SK-N-SH treated with all-trans-retinoic acid at 6 μM for 48 hours (cell line): ENCODE measurements at regions not wholly inside any gene's neighbourhood (a gene's known extent, or its start where the extent isn't known, plus 50 kb on each side); places are given as distances from the start of the nearest gene placed in this dataset.

Source experiments
- ATAC-seq: fragments of 200-7000 bp; cut with Tn5 transposase; 3 replicates; pipeline ENCODE4 v1.9.1; 2020; ENCODE audit warnings: mild to moderate bottlenecking, moderate library complexity
- ARNTL ChIP-seq: fragments of 450-650 bp; formaldehyde crosslinking; IDR thresholded peaks from 2 replicates; pipeline ENCODE4 v1.5.0; 2020; ENCODE audit warnings: low read depth, mild to moderate bottlenecking, moderate library complexity, borderline replicate concordance
- BACH2 ChIP-seq: fragments of 250-450 bp; sonication (Bioruptor Pico); IDR thresholded peaks from 2 replicates; pipeline ENCODE4 v1.9.0; 2021; ENCODE audit warnings: mild to moderate bottlenecking, borderline replicate concordance
- ISL1 ChIP-seq: fragments of 250-450 bp; sonication (Bioruptor Pico); IDR thresholded peaks from 2 replicates; pipeline ENCODE4 v2.1.2; 2022; ENCODE audit warnings: mild to moderate bottlenecking, moderate library complexity
- OSR1 ChIP-seq: fragments of 250-450 bp; sonication (Bioruptor Pico); IDR thresholded peaks from 2 replicates; pipeline ENCODE4 v1.8.0; 2022; ENCODE audit warnings: moderate library complexity, mild to moderate bottlenecking, inconsistent platforms
- PPARA ChIP-seq: fragments of 250-450 bp; sonication (Bioruptor Pico); IDR thresholded peaks from 2 replicates; pipeline ENCODE4 v1.5.0; 2020; ENCODE audit warnings: mild to moderate bottlenecking, borderline replicate concordance
- SNAI2 ChIP-seq: fragments of 250-450 bp; sonication (Bioruptor Pico); IDR thresholded peaks from 2 replicates; pipeline ENCODE4 v1.5.0; 2020; ENCODE audit warnings: mild to moderate bottlenecking, moderate library complexity
- TCF4 ChIP-seq: fragments of 250-450 bp; sonication (Bioruptor Pico); IDR thresholded peaks from 2 replicates; pipeline ENCODE4 v1.8.0; 2021; ENCODE audit warnings: mild to moderate bottlenecking, moderate library complexity, borderline replicate concordance
- TOX ChIP-seq: fragments of 250-450 bp; sonication (Bioruptor Pico); IDR thresholded peaks from 2 replicates; pipeline ENCODE4 v1.8.0; 2021; ENCODE audit warnings: mild to moderate bottlenecking, moderate library complexity, borderline replicate concordance
- ZC3H10 ChIP-seq: fragments of 250-450 bp; sonication (Bioruptor Pico); IDR thresholded peaks from 2 replicates; pipeline ENCODE4 v1.5.1; 2021; ENCODE audit warnings: mild to moderate bottlenecking, moderate library complexity
- ZFP3 ChIP-seq: fragments of 250-450 bp; sonication (Bioruptor Pico); IDR thresholded peaks from 2 replicates; pipeline ENCODE4 v1.5.0; 2020; ENCODE audit warnings: mild to moderate bottlenecking, moderate library complexity
- ZFP30 ChIP-seq: fragments of 450-650 bp; formaldehyde crosslinking; IDR thresholded peaks from 2 replicates; pipeline ENCODE4 v1.5.0; 2022; ENCODE audit warnings: mild to moderate bottlenecking, moderate library complexity
- ZNF70 ChIP-seq: fragments of 450-650 bp; formaldehyde crosslinking; IDR thresholded peaks from 2 replicates; pipeline ENCODE4 v1.5.0; 2020; ENCODE audit warnings: mild to moderate bottlenecking, moderate library complexity
- ZNF8 ChIP-seq: fragments of 450-650 bp; formaldehyde crosslinking; IDR thresholded peaks from 2 replicates; pipeline ENCODE4 v1.5.0; 2020; ENCODE audit warnings: mild to moderate bottlenecking, moderate library complexity
- TF ChIP-seq, protein P1 (sequence below): fragments of 250-450 bp; sonication (Bioruptor Pico); IDR thresholded peaks from 2 replicates; pipeline ENCODE4 v1.5.1; 2021; ENCODE audit warnings: mild to moderate bottlenecking, moderate library complexity
- TF ChIP-seq, protein P2 (sequence below): fragments of 250-450 bp; sonication (Bioruptor Pico); IDR thresholded peaks from 2 replicates; pipeline ENCODE4 v1.8.0; 2021; ENCODE audit warnings: low read depth, mild to moderate bottlenecking, moderate library complexity, borderline replicate concordance
- TF ChIP-seq, protein P3 (sequence below): fragments of 250-450 bp; sonication (Bioruptor Pico); IDR thresholded peaks from 2 replicates; pipeline ENCODE4 v1.8.0; 2020; ENCODE audit warnings: mild to moderate bottlenecking, moderate library complexity, borderline replicate concordance
- TF ChIP-seq, protein P4 (sequence below): fragments of 250-450 bp; sonication (Bioruptor Pico); IDR thresholded peaks from 2 replicates; pipeline ENCODE4 v1.5.0; 2020; ENCODE audit warnings: mild to moderate bottlenecking, moderate library complexity

DNA sequence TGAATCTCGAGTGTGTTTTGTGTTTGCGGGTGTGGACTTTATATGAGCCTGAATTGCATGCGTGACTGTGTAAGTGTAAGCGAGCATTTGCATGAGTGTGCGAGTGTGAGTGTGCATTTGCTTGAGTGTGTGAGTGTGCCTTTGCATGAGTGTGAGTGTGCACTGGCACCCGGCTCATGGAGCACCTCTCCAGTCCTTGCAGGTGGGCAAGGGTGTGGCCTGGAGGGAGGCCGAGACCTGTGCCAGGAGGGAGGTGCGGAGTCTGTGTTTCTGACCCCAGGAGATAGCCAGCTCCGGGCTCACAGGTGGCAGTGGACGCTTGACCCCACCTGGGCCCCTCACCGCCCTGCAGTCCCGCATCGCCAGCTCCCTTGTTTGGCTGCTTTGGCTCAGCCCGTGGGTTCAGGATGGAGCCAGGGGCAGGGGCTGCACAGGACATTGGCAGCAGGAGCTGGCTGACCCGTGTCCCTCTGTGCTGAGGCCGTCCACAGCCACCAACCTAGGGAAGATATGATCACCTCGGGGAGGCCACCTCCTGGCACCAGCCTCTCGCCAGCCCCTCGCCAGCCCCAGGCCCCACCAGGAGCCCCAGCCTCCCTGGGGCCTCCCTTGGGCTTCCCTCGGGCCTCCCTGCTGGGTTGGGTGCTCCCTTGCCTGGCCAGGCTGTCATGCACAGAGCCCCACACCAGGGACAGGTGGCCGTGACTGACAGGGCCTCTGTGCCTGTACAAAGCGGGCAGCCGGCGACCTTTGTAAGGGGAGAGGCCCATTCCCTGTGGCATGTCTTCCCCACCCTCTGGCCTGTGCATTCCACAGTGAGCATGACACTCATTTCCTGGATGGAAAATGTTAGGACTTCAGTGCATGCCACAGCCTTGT is 81.6 kb downstream of the PTGR3 start:
- TF ChIP-seq ZFP3 (CRISPR knock-in tag), result no peak
- TF ChIP-seq, protein P1, sequence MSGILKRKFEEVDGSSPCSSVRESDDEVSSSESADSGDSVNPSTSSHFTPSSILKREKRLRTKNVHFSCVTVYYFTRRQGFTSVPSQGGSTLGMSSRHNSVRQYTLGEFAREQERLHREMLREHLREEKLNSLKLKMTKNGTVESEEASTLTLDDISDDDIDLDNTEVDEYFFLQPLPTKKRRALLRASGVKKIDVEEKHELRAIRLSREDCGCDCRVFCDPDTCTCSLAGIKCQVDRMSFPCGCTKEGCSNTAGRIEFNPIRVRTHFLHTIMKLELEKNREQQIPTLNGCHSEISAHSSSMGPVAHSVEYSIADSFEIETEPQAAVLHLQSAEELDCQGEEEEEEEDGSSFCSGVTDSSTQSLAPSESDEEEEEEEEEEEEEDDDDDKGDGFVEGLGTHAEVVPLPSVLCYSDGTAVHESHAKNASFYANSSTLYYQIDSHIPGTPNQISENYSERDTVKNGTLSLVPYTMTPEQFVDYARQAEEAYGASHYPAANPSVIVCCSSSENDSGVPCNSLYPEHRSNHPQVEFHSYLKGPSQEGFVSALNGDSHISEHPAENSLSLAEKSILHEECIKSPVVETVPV (CRISPR knock-in tag), result no peak
- no peak for TF ChIP-seq ISL1 (CRISPR knock-in tag)
- no peak for TF ChIP-seq SNAI2 (CRISPR knock-in tag)
- ATAC-seq, result no peak

DNA sequence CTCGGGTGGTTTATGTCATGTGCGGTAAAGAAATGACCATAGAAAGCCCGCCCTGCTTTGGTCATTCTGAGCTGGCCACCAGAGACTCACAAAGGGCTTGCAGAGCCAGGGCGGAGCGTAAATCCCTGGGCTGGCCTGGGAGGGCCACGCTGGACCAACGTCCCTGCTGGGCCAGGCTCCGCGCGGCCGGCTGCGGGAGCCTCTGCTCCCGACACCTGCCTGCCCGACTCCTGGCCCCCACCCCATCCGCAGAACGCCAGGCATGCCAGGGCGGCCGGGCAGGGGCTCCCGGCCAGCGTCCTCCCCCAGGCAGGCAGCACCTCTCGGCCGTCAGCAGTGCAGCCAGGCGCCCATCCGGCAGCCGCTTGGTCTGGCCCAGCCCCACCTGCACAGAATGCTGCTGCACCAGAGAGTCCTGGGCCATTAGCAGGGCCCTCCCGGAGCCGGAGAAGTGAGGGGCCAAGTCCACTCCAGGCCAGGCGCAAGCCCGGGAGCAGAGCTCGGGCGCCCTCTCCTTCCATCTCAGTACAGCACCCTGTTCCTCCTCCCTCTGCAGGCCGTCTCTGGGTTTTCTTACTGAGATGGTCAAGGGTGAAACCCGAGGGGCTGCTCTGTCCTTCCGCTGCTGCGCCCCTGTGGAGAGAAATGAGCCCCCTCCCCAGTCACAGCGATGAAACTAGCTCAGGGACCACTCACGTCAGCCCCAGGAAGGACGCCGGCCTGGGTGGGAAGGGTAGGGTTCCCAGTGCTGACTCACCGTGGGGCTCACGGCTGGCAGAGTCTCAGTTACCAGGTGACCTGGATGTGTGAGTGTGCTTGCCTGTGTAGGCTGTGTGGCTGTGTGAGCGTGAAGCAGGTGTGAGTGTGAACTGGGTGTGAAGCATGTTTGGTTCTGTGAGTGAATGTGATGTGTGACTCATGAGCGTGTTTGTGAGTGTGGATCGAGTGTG is 83.3 kb downstream of the PTGR3 start:
- ATAC-seq, result peak; percentile 89

DNA sequence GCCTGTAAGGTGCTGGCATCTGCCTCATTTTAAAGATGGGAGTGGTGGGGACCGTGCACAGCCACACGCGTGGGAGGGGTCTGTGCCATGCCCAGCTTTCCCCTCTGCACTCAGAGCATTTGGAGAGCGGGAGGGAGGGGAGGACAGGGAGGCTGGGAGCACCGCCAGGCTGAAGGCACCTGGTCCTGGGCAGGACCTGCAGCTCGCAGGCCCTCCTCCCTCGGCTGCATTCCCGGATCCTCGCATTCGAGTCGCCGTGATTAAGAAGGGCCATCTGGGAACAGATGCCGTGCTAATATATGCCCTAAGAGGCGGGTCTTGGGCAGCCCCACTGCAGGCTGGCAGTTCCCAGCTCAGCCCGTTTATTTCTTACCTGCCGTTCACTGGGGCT is 84.0 kb downstream of the PTGR3 start:
- no peak for TF ChIP-seq ZNF70 (CRISPR knock-in tag)
- TF ChIP-seq ZFP3 (CRISPR knock-in tag), result no peak
- TF ChIP-seq TCF4, result peak; percentile 39; the same call in 1 of the 2 replicates
- TF ChIP-seq, protein P2, sequence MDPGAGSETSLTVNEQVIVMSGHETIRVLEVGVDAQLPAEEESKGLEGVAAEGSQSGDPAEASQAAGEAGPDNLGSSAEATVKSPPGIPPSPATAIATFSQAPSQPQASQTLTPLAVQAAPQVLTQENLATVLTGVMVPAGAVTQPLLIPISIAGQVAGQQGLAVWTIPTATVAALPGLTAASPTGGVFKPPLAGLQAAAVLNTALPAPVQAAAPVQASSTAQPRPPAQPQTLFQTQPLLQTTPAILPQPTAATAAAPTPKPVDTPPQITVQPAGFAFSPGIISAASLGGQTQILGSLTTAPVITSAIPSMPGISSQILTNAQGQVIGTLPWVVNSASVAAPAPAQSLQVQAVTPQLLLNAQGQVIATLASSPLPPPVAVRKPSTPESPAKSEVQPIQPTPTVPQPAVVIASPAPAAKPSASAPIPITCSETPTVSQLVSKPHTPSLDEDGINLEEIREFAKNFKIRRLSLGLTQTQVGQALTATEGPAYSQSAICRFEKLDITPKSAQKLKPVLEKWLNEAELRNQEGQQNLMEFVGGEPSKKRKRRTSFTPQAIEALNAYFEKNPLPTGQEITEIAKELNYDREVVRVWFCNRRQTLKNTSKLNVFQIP (CRISPR knock-in tag), result no peak
- ATAC-seq, result peak; percentile 52

More for the DNA sequence above, 83.3 kb downstream of the PTGR3 start:
- TF ChIP-seq BACH2 (CRISPR knock-in tag), result no peak
- TF ChIP-seq, protein P3, sequence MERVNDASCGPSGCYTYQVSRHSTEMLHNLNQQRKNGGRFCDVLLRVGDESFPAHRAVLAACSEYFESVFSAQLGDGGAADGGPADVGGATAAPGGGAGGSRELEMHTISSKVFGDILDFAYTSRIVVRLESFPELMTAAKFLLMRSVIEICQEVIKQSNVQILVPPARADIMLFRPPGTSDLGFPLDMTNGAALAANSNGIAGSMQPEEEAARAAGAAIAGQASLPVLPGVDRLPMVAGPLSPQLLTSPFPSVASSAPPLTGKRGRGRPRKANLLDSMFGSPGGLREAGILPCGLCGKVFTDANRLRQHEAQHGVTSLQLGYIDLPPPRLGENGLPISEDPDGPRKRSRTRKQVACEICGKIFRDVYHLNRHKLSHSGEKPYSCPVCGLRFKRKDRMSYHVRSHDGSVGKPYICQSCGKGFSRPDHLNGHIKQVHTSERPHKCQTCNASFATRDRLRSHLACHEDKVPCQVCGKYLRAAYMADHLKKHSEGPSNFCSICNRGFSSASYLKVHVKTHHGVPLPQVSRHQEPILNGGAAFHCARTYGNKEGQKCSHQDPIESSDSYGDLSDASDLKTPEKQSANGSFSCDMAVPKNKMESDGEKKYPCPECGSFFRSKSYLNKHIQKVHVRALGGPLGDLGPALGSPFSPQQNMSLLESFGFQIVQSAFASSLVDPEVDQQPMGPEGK (CRISPR knock-in tag), result peak; percentile 33; the same call in 1 of the 2 replicates
- TF ChIP-seq, all 23 proteins: peak for 1

DNA sequence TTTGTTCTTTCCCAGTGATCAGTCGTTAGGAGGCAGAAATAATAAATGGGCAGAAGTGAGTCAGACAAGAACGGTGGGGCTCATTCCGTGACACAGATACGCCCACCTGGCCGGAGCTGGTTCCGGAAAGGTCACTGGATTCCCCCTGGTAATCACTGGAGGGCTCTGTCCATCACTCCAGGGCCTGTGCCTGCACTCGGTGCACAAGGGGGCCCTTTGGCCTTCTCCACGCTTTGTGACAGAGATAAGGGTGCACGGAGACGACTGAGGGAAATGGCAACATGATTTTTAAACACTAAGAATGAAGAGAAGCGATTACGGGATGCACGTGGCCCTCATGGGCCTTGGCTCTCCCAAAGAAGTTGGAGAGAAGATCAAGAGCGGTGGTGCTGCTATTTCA is 84.4 kb downstream of the PTGR3 start:
- ATAC-seq, result no peak
- TF ChIP-seq ZFP30 (no peak), ZFP3 (CRISPR knock-in tag) (no peak), ZC3H10 (CRISPR knock-in tag) (no peak), ARNTL (no peak)
- TF ChIP-seq, protein P2 (CRISPR knock-in tag), result no peak

DNA sequence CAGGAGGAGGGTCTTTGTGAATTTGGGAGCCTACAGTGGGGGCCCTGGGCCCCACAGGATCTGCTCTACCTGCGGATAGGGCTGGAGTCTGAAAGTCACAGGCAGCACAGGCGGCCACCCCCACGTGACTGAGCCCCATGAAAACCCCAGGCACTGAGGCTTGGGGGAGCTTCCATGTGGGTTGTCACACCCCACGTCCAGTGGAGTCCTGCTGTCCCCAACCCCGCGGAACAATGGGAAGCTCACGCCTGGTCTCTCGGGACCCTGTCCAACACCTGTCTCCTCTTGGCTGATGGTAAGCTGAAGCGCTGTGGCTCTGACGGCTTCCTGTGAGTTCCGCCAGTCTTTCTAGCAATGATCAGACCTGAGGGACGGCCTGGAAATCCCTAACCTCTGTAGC is 85.8 kb downstream of the PTGR3 start:
- ATAC-seq, result no peak
- TF ChIP-seq, protein P3 (CRISPR knock-in tag), result no peak
- TF ChIP-seq ZNF8 (CRISPR knock-in tag), result no peak
- no peak for TF ChIP-seq SNAI2 (CRISPR knock-in tag)
- TF ChIP-seq PPARA (CRISPR knock-in tag), result no peak
- TF ChIP-seq TCF4, result no peak
- TF ChIP-seq TOX (CRISPR knock-in tag), result no peak
- no peak for TF ChIP-seq OSR1 (CRISPR knock-in tag)
- TF ChIP-seq ARNTL, result no peak
- TF ChIP-seq, protein P4, sequence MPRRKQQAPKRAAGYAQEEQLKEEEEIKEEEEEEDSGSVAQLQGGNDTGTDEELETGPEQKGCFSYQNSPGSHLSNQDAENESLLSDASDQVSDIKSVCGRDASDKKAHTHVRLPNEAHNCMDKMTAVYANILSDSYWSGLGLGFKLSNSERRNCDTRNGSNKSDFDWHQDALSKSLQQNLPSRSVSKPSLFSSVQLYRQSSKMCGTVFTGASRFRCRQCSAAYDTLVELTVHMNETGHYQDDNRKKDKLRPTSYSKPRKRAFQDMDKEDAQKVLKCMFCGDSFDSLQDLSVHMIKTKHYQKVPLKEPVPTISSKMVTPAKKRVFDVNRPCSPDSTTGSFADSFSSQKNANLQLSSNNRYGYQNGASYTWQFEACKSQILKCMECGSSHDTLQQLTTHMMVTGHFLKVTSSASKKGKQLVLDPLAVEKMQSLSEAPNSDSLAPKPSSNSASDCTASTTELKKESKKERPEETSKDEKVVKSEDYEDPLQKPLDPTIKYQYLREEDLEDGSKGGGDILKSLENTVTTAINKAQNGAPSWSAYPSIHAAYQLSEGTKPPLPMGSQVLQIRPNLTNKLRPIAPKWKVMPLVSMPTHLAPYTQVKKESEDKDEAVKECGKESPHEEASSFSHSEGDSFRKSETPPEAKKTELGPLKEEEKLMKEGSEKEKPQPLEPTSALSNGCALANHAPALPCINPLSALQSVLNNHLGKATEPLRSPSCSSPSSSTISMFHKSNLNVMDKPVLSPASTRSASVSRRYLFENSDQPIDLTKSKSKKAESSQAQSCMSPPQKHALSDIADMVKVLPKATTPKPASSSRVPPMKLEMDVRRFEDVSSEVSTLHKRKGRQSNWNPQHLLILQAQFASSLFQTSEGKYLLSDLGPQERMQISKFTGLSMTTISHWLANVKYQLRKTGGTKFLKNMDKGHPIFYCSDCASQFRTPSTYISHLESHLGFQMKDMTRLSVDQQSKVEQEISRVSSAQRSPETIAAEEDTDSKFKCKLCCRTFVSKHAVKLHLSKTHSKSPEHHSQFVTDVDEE, result no peak
- TF ChIP-seq, protein P2 (CRISPR knock-in tag), result no peak
- no peak for TF ChIP-seq ZFP30
